Colonic mucosa (tissue), 4 donors: ENCODE measurements at regions not wholly inside any gene's neighbourhood (a gene's known extent, or its start where the extent isn't known, plus 50 kb on each side); places are given as distances from the start of the nearest gene placed in this dataset.
"Not testable (repeated sequence)": the region's sequence is repeated elsewhere in the genome, so short reads cannot be mapped to it uniquely, and the experiment has no call there.

Experiments
- DNase-seq: peaks from one replicate; pipeline ENCODE4 v3.0.0-alpha.2; 2020
- H3K27ac ChIP-seq: fragments of 200-600 bp; one replicate; pipeline ENCODE4 v1.8.0; 2021
- H3K27me3 ChIP-seq: fragments of 200-600 bp; one replicate; pipeline ENCODE4 v1.8.0; 2021
- H3K36me3 ChIP-seq: fragments of 200-600 bp; one replicate; pipeline ENCODE4 v1.8.0; 2021
- H3K4me1 ChIP-seq: fragments of 200-600 bp; one replicate; pipeline ENCODE4 v1.8.0; 2021; ENCODE audit warnings: mild to moderate bottlenecking
- H3K4me3 ChIP-seq: fragments of 200-600 bp; one replicate; pipeline ENCODE4 v1.8.0; 2021
- H3K9ac ChIP-seq, 2 donors: one replicate each; pipeline ENCODE4 v1.7.0; 2013; ENCODE audit warnings: control low read depth in 2 of 2, low read depth in 2 of 2, low read length in 2 of 2
- H3K9me3 ChIP-seq: fragments of 200-600 bp; one replicate; pipeline ENCODE4 v1.8.0; 2021
- CTCF ChIP-seq: fragments of 200-600 bp; IDR thresholded peaks from one replicate; pipeline ENCODE4 v1.8.0; 2022; ENCODE audit warnings: antibody characterized with exemption, mild to moderate bottlenecking
- intact Hi-C: fragments of 100-400 bp; cut with DNase I; formaldehyde crosslinking; loops from one replicate; pipeline ENCODE4 v1.14.1; 2022
- donor health status: healthy.
- donor health status: DM: no; HTN: no; CAD: no.
- donor health status: DM: no; HTN: no; CAD: no.

- no peak overlapping the region for H3K27ac ChIP-seq
- H3K36me3 ChIP-seq, result no peaks in the 10 kb centered on the region
- intact Hi-C loops, result no loop called here
- no peaks in the 10 kb centered on the region for H3K4me1 ChIP-seq
- no peak for TF ChIP-seq CTCF
- no peak overlapping the region for H3K4me3 ChIP-seq
- no peaks in the 10 kb centered on the region for H3K27me3 ChIP-seq
- H3K9ac ChIP-seq, result no peak overlapping the region
- no peak for DNase-seq
- H3K9me3 ChIP-seq, result no peaks in the 10 kb centered on the region
Observed at GRCh38 chr3:21912711-21913110, 161.7 kb upstream of the ZNF385D start.

GRCh38 chr3:21913791-21914190 lies 162.8 kb upstream of the ZNF385D start:
- DNase-seq, result no peak

GRCh38 chr3:21914451-21914850 lies 163.4 kb upstream of the ZNF385D start:
- TF ChIP-seq CTCF, result no peak
- intact Hi-C loops, result no loop called here

More at GRCh38 chr3:21913791-21914190, 162.8 kb upstream of the ZNF385D start:
- no peaks in the 10 kb centered on the region for H3K27me3 ChIP-seq
- no peak overlapping the region for H3K9ac ChIP-seq
- intact Hi-C loops, result no loop called here
- H3K9me3 ChIP-seq, result no peaks in the 10 kb centered on the region
- no peak overlapping the region for H3K4me3 ChIP-seq
- no peak overlapping the region for H3K27ac ChIP-seq
- no peaks in the 10 kb centered on the region for H3K4me1 ChIP-seq
- TF ChIP-seq CTCF, result no peak
- no peaks in the 10 kb centered on the region for H3K36me3 ChIP-seq

GRCh38 chr3:21919383-21919782 lies 168.4 kb upstream of the ZNF385D start:
- DNase-seq, result no peak
- intact Hi-C loops, result no loop called here
- Histone ChIP-seq H3K4me1 (no peaks in the 10 kb centered on the region), H3K36me3 (no peaks in the 10 kb centered on the region), H3K9ac (no peak overlapping the region), H3K27me3 (no peaks in the 10 kb centered on the region), H3K27ac (no peak overlapping the region), H3K9me3 (no peaks in the 10 kb centered on the region), H3K4me3 (no peak overlapping the region)
- TF ChIP-seq CTCF, result no peak

More at GRCh38 chr3:21914451-21914850, 163.4 kb upstream of the ZNF385D start:
- no peaks in the 10 kb centered on the region for H3K9me3 ChIP-seq
- no peak overlapping the region for H3K4me3 ChIP-seq
- H3K27me3 ChIP-seq, result no peaks in the 10 kb centered on the region
- no peak for DNase-seq
- no peak overlapping the region for H3K27ac ChIP-seq
- H3K9ac ChIP-seq, result no peak overlapping the region
- H3K36me3 ChIP-seq, result no peaks in the 10 kb centered on the region
- no peaks in the 10 kb centered on the region for H3K4me1 ChIP-seq

GRCh38 chr3:21920421-21920861 lies 169.4 kb upstream of the ZNF385D start:
- intact Hi-C loops, result no loop called here
- DNase-seq, result no peak
- Histone ChIP-seq H3K36me3 (no peaks in the 10 kb centered on the region), H3K27me3 (no peaks in the 10 kb centered on the region), H3K4me3 (no peak overlapping the region), H3K4me1 (no peaks in the 10 kb centered on the region), H3K27ac (no peak overlapping the region), H3K9me3 (no peaks in the 10 kb centered on the region), H3K9ac (no peak overlapping the region)
- TF ChIP-seq CTCF, result no peak

- H3K4me3 ChIP-seq, H3K36me3 ChIP-seq, H3K9ac ChIP-seq, H3K4me1 ChIP-seq, H3K27ac ChIP-seq, H3K27me3 ChIP-seq, intact Hi-C loops, H3K9me3 ChIP-seq, DNase-seq: not testable (repeated sequence)
Observed at GRCh38 chr3:21923156-21923555, 172.1 kb upstream of the ZNF385D start.
